ENCODE measurements at regions not wholly inside any gene's neighbourhood (a gene's known extent, or its start where the extent isn't known, plus 50 kb on each side); places are given as distances from the start of the nearest gene placed in this dataset.

GRCh38 chr13:104632736-104633135 lies 1566.5 kb upstream of the SLC10A2 start:
- no peak for TF ChIP-seq GATA3 (IDR thresholded peaks at IDR 0.05; ENCODE audit: low read depth, low read length)
- no peak for TF ChIP-seq GATA2 (IDR thresholded peaks at IDR 0.05; ENCODE audit: low read depth, low read length)

GRCh38 chr13:104625201-104625600 lies 1559.0 kb upstream of the SLC10A2 start:
- TF ChIP-seq GATA2 (IDR thresholded peaks at IDR 0.05; ENCODE audit: low read depth, low read length) (no peak), GATA3 (IDR thresholded peaks at IDR 0.05; ENCODE audit: low read depth, low read length) (no peak)

- TF ChIP-seq GATA3 (IDR thresholded peaks at IDR 0.05; ENCODE audit: low read depth, low read length) (no peak), GATA2 (IDR thresholded peaks at IDR 0.05; ENCODE audit: low read depth, low read length) (no peak)
These were observed 1550.8 kb upstream of the SLC10A2 start for GRCh38 chr13:104616990-104617389.

- TF ChIP-seq GATA3 (IDR thresholded peaks at IDR 0.05; ENCODE audit: low read depth, low read length), result no peak
- TF ChIP-seq GATA2 (IDR thresholded peaks at IDR 0.05; ENCODE audit: low read depth, low read length), result no peak
These were observed 1548.3 kb upstream of the SLC10A2 start for GRCh38 chr13:104614361-104615145.

GRCh38 chr13:104608331-104608730 lies 1542.1 kb upstream of the SLC10A2 start:
- no peak for TF ChIP-seq GATA3 (IDR thresholded peaks at IDR 0.05; ENCODE audit: low read depth, low read length)
- no peak for TF ChIP-seq GATA2 (IDR thresholded peaks at IDR 0.05; ENCODE audit: low read depth, low read length)

GRCh38 chr13:104597546-104598180 lies 1531.4 kb upstream of the SLC10A2 start:
- TF ChIP-seq GATA2 (IDR thresholded peaks at IDR 0.05; ENCODE audit: low read depth, low read length) (no peak), GATA3 (IDR thresholded peaks at IDR 0.05; ENCODE audit: low read depth, low read length) (no peak)

- TF ChIP-seq GATA2 (IDR thresholded peaks at IDR 0.05; ENCODE audit: low read depth, low read length) (no peak), GATA3 (IDR thresholded peaks at IDR 0.05; ENCODE audit: low read depth, low read length) (no peak)
These were observed 1529.3 kb upstream of the SLC10A2 start for GRCh38 chr13:104595511-104595910.

GRCh38 chr13:104594806-104595205 lies 1528.6 kb upstream of the SLC10A2 start:
- no peak for TF ChIP-seq GATA3 (IDR thresholded peaks at IDR 0.05; ENCODE audit: low read depth, low read length)
- TF ChIP-seq GATA2 (IDR thresholded peaks at IDR 0.05; ENCODE audit: low read depth, low read length), result no peak

- no peak for TF ChIP-seq GATA3 (IDR thresholded peaks at IDR 0.05; ENCODE audit: low read depth, low read length)
- no peak for TF ChIP-seq GATA2 (IDR thresholded peaks at IDR 0.05; ENCODE audit: low read depth, low read length)
These were observed 1527.5 kb upstream of the SLC10A2 start for GRCh38 chr13:104593693-104594092.

- TF ChIP-seq GATA2 (IDR thresholded peaks at IDR 0.05; ENCODE audit: low read depth, low read length), result no peak
- no peak for TF ChIP-seq GATA3 (IDR thresholded peaks at IDR 0.05; ENCODE audit: low read depth, low read length)
These were observed 1527.0 kb upstream of the SLC10A2 start for GRCh38 chr13:104593251-104593576.

GRCh38 chr13:104592545-104593250 lies 1526.5 kb upstream of the SLC10A2 start:
- TF ChIP-seq GATA3 (IDR thresholded peaks at IDR 0.05; ENCODE audit: low read depth, low read length) (no peak), GATA2 (IDR thresholded peaks at IDR 0.05; ENCODE audit: low read depth, low read length) (no peak)

GRCh38 chr13:104592127-104592526 lies 1525.9 kb upstream of the SLC10A2 start:
- TF ChIP-seq GATA2 (IDR thresholded peaks at IDR 0.05; ENCODE audit: low read depth, low read length) (no peak), GATA3 (IDR thresholded peaks at IDR 0.05; ENCODE audit: low read depth, low read length) (no peak)

GRCh38 chr13:104586051-104586746 lies 1520.0 kb upstream of the SLC10A2 start:
- no peak for TF ChIP-seq GATA2 (IDR thresholded peaks at IDR 0.05; ENCODE audit: low read depth, low read length)
- TF ChIP-seq GATA3 (IDR thresholded peaks at IDR 0.05; ENCODE audit: low read depth, low read length), result no peak

- TF ChIP-seq GATA3 (IDR thresholded peaks at IDR 0.05; ENCODE audit: low read depth, low read length), result no peak
- no peak for TF ChIP-seq GATA2 (IDR thresholded peaks at IDR 0.05; ENCODE audit: low read depth, low read length)
These were observed 1518.3 kb upstream of the SLC10A2 start for GRCh38 chr13:104584481-104584880.

Measured in SH-SY5Y (cell line).